GM12892 (cell line): ENCODE measurements at regions not wholly inside any gene's neighbourhood (a gene's known extent, or its start where the extent isn't known, plus 50 kb on each side); places are given as distances from the start of the nearest gene placed in this dataset.

Experiments used
- DNase-seq: peaks from one replicate; pipeline ENCODE4 v3.0.0; 2011; ENCODE audit not compliant: insufficient read length
- FAIRE-seq: peaks from 2 replicates; lab custom pipeline; 2011; peaks lifted over from hg19 to GRCh38; lab: Jason Lieb, UNC
- POLR2A ChIP-seq: IDR thresholded peaks from 2 replicates; pipeline ENCODE4 v1.6.1; 2011; ENCODE audit warnings: low read depth, low read length, control low read depth
- POLR2AphosphoS5 ChIP-seq: IDR thresholded peaks from 2 replicates; pipeline ENCODE4 v1.6.1; 2011; ENCODE audit warnings: low read depth, low read length, control low read depth
- TAF1 ChIP-seq: IDR thresholded peaks from 2 replicates; pipeline ENCODE4 v1.6.1; 2011; ENCODE audit warnings: low read depth, mild to moderate bottlenecking, control low read depth, low read length, borderline replicate concordance

DNA sequence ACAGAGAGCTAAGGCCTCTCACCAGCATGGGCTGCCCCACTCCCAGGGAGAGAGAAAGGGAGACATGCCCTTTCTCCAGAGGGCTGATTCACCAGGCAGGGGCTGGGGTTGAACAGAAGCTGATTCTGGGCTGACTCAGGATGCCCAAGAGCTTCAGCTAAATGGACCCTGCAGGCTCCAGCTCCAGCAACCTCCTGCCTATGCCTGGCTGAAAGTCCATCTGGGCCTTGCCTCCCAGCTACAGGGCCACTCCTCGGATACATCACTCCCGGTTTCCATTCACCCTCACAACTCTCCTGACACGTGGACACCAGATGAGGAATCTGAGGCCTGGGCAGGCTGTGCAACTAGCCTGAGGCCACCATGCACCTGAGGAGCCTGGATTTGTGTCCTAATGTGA is 215.5 kb downstream of the BUD13 start:
- FAIRE-seq (no peak), DNase-seq (no peak)
- TF ChIP-seq POLR2AphosphoS5 (no peak), POLR2A (no peak), TAF1 (no peak)

DNA sequence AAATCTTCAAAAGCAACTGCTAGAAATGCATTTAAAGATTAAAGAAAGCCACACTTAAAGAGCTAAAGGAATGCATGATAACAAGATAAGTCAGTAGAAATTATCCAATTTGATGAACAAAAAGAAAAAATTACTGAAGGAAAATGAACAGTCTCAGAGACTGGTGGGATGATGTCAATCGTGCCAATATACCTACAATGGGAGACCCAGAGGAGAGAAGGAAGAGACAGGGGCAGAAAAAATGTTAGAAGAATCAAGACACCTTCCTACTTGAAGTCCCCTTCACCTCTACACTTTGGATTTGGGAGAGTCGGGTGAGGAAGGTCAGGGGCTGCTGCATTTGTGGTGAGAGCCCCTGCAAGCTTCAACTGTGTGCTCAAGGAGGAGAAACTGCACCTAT is 216.3 kb downstream of the BUD13 start:
- DNase-seq = no peak

DNA sequence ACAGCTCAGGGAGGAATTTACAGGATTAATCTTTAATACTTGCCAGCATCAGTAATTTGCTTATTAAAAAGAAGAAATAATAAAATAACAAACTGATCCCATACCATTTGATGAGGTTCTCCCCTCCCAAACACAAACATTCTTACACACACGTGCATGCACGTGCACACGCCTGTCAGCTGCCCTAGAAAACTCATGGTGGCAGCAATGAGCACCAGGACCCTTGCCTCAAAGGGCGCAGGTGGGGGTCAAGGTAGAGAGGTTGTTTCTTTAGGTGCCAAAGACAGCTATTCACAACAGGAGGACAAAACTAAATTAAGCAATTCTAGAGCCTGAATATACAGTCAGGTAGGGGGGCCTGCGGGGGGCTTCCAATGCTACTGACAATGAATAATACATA is 219.3 kb downstream of the BUD13 start:
- DNase-seq (no peak), FAIRE-seq (no peak)
- TF ChIP-seq TAF1 (no peak), POLR2A (no peak), POLR2AphosphoS5 (no peak)

More for the DNA sequence above, 216.3 kb downstream of the BUD13 start:
- FAIRE-seq = no peak
- TF ChIP-seq TAF1 (no peak), POLR2A (no peak), POLR2AphosphoS5 (no peak)

DNA sequence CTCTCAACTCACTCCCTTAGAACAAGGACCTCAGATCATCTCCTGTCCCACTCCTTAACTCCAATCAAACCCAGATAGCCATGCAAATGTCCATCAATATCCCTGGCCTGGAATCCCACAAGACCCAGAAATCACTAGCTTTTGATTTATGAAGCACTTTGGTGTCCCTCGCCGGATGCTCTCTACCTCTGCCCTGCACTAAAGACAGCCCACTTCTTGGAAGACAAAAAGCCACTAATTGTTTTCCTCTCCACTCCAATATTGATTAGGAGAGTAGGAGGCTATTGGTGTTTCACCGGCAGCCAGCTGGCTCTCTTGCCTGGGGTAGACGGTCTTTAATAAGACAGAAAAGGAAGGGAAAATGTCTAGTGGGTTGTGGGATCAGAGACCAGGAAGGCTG is 221.2 kb downstream of the BUD13 start:
- TF ChIP-seq TAF1 (no peak), POLR2AphosphoS5 (no peak), POLR2A (no peak)
- DNase-seq = no peak

DNA sequence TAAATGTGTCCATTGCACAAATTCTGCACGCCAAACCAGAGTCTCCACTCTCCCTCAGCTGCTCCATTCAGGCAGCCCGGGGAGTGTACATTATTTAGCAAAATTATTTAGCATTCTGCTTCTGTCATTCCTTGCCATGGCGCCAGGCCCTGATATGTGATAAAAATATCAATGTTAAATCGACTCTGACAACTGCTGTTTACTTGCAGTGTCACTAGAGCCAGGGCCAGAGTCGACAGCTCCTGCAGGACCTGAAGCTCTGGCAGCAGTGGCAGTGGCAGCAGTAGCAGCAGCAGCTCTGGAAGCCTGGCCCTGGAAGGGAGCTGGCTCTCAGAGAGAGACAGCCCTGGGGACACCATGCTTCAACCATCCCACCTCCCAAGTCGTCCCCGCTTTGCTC is 224.5 kb downstream of the BUD13 start:
- DNase-seq (no peak), FAIRE-seq (no peak)
- no peak for TF ChIP-seq POLR2AphosphoS5
- no peak for TF ChIP-seq TAF1
- TF ChIP-seq POLR2A = no peak

More for the DNA sequence above, 221.2 kb downstream of the BUD13 start:
- no peak for FAIRE-seq

DNA sequence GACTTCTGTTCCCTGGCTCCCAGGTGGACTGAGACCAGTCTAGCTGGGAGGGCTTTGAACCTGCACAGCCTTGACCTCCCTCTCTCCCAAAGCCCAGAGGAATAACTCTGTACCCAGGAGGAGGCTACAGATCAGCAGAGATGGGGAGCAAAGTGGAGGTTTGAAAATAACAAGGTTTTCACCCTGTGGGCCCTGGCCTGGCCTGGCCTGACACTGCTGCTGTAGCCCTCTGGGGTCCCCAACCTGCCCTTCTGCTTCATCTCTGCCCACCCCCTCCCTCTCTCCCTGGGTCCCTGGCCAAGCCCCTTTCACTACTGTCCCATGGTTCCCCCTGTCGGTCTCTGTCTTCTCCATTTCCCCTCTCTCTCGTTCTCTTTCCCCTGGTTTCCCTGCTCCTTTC is 225.2 kb downstream of the BUD13 start:
- DNase-seq = no peak
- TF ChIP-seq POLR2A (no peak), POLR2AphosphoS5 (no peak), TAF1 (no peak)
- FAIRE-seq = no peak

DNA sequence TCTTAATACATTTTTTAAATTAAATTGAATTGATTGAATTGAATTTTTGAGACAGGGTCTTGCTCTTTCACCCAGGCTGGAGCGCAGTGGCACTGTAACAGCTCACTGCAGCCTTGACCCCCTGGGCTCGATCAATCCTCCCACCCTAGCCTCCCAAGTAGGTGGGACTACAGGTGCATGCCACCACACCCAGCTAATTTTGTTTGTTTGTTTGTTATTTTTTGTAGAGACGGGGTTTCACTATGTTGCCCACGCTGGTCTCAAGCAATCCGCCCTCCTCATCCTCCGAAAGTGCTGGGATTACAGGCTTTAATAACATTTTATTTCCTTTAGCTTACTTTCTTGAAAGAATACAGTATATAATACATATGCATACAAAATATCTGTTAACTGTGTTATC is 226.9 kb downstream of the BUD13 start:
- DNase-seq = no peak
- no peak for FAIRE-seq
- TF ChIP-seq POLR2A = no peak
- TF ChIP-seq POLR2AphosphoS5 = no peak
- no peak for TF ChIP-seq TAF1

DNA sequence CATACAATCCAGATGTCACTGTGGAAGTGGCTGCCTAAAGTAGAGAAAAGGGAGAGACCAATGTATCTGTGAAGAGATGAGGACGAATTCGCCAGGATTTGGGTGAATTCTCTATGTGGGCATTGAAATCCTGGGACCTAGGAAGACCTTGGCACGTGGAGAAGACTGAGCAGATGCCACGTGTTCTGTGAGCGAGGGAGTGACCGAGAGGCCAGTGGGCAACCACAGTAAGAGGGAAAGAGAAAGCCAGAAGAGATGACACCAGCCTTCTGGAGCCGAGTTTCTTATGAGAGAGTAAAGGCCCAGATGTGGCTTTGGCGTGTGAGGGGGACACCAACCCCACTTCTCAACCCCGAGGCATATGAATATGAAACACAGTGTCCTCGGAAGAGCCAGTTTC is 228.1 kb downstream of the BUD13 start:
- TF ChIP-seq TAF1 (no peak), POLR2AphosphoS5 (no peak), POLR2A (no peak)
- FAIRE-seq (no peak), DNase-seq (no peak)

DNA sequence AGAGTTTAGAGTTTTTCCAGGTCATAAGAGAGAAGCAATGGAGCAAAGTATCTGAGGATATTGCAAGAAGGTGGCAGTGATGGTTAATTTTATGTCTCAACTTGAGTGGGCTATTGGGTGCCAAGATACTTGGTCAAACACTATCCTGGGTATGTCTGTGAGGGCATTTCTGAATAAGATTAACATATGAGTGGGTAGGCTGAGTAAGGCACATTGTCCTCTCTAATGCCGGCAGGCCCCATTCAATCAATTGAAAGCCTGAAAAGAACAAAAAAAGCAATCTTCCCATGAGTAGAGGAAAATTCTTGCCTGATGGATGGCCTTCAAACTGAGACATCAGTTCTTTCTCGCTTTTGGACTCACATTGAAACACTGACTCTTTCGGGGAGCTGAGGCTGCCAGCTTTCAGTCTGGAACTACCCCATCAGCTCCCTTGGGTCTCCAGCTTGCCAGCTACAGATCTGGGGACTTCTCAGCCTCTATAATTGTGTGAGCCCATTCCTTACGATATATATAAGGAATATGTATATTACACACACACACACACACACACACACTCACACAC is 228.8 kb downstream of the BUD13 start:
- DNase-seq = no peak
- TF ChIP-seq POLR2A = no peak
- no peak for FAIRE-seq

DNA sequence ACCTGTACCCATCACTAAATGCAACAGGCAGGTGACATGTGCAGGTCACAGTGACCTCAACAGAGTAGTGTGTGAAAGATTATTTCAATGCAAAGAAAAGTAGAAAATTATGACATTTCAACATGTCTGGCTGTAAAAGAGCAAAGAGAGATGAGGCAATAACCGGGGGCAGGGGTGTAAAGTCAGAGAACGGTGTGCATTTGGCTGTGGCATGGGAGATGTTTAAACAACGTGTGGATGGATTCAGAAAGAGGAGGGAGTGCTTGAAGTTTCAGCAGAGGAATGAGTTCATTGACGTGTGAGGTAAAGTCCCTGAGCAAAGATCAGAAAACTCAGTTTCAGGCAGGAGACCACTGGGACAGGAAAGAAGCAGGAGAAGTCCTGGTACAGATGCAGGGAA is 229.7 kb downstream of the BUD13 start:
- no peak for DNase-seq
- no peak for FAIRE-seq
- no peak for TF ChIP-seq TAF1
- TF ChIP-seq POLR2A = no peak
- no peak for TF ChIP-seq POLR2AphosphoS5

DNA sequence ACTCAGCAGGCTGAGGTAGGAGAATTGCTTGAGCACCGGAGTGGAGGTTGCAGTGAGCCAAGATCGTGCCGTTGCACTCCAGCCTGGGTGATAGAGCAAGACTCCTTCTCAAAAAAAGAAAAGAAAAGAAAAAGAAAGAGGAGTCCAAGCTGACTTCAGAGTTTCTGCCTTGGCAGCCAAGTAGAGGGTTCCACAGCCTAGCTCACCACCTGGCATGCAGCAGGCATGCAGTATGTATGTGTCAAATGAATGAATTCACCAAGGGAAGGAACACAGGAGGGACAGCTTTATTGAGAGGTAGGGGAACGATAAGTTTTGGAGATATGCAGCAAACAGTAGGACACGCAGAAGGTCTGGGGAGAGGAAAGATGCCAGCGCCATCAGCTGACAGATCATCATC is 230.4 kb downstream of the BUD13 start:
- DNase-seq = no peak

DNA sequence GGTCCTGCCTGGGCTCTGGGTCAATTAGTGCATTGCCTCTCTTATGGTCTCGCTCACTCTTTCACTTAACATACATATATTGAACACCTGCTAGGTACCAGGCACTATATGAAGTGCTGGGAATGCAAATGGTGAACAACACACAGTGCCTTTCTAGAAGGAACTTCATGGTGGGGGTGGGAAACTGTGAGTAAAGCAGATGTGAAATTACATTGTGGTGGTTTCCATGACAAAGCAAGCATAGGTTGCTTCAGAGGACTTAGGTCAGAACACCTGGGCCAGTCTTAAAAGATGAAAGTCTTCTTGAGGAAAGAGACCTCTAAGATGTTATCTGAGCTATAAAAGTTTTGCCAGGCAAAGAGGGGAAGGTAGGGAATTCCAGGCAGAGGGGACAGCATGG is 231.3 kb downstream of the BUD13 start:
- TF ChIP-seq TAF1 (no peak), POLR2A (no peak), POLR2AphosphoS5 (no peak)
- DNase-seq = no peak

More for the DNA sequence above, 230.4 kb downstream of the BUD13 start:
- no peak for TF ChIP-seq POLR2AphosphoS5
- FAIRE-seq = no peak

DNA sequence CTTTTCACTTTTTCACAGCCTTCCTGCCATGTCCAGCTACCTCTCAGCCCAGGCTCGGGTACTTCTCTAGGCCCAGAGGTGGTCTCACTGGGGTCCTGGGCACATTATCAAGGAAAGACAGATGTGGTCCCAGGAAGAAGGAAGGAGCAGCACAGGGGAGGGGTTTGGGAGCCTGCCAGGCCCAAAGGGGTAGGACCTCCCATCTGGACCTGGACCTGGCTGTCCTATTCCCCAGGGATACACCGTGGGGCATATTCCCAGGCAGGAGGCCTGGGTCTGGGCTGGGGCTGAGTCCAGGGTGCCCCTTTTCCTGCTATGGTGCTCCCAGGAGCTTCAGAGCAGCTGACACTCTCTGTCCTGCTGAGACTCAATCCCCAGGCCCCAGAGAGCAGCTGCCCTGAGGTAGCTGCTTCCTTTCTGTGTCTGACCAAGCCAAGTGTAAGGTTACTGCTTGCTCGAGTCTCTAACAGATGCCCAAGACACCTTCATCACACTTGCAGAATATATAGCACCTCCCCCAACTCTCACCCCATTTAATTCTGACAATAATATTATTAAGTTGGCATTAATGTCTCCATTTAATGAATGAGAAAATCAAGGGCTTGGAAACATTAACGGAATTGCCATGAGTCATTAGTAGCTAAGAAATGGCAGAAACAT is 232.0 kb downstream of the BUD13 start:
- FAIRE-seq (no peak), DNase-seq (no peak)
- TF ChIP-seq POLR2A (no peak), POLR2AphosphoS5 (no peak), TAF1 (no peak)

More for the DNA sequence above, 231.3 kb downstream of the BUD13 start:
- FAIRE-seq = no peak

DNA sequence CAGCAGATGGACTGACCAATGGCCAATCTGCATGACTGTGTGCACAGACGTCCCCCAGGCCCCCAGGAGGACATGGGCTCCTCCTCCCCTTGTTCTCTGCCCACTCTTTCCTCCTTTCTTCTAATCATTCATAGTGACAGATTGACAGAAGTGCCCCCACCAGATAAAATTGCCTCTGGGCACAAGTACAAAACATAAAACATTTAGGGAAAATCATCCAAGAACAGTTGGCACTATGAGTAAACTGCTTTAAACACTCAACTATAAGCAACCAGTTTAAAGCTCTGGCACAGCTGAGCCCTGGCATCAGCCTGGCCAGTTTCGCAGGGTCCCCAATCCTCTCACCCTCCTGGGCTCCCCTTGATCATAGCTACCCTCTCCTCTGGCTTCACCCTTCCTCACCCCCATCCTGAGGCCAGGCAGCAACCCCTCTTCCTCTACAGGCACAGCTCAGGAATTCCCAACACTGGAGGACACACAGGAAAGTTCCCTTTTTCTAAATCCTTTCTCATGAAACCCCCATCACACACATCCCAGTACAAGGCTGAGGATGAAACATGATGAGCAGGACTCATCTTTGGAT is 232.9 kb downstream of the BUD13 start:
- DNase-seq = no peak
- TF ChIP-seq POLR2AphosphoS5 (no peak), POLR2A (no peak), TAF1 (no peak)
- no peak for FAIRE-seq
